ENCODE measurements at regions not wholly inside any gene's neighbourhood (a gene's known extent, or its start where the extent isn't known, plus 50 kb on each side); places are given as distances from the start of the nearest gene placed in this dataset.
A peak's percentile ranks its signal among the peaks of the same experiment; 100 is the strongest.

DNA sequence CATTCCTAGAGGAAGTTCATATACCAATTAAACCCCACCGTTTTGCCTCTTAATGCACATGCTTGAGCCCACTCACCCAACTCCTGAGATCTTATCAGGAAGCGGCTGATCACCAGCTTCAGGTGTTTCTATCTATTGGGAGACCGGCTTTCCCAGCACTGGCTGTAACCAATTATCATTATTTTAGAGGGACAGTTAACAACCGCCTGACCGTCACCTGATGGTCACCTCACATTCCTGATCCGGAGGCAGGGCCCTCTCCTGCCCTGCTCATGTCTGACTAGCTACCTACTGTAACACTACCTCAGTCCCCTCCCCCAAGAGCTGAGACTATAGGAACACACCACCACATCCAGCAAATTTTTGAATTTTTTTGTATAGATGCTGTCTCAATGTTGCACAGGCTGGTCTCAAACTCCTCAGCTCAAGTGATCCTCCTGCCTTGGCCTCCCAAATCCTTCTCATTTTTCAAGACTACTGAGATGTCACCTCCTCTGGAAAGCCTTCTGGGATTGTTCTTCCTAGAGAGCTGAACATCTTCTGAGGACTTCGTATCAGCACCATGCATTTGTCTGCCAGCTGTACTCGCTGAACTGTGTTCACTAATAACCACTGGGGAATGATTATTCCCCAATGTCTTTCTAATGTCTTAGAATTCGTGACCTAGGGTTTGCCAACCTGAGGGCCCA is 84.8 kb downstream of the LSM3 start:
- no peaks in the 10 kb centered on the region for H3K4me1 ChIP-seq (replicated peaks in 1 of 2)
- WGBS, 4 donors, result 87 to 92% (median 90%) methylated on average over 9 of the region's 9 CpGs
- no peaks in the 10 kb centered on the region for H3K27me3 ChIP-seq
- no peaks in the 10 kb centered on the region for H3K9me3 ChIP-seq (replicated peaks in 1 of 3)
- intact Hi-C loops (cut with DNase I), result loop anchor here (5.0 kb wide), 2 partner anchors 204 to 284 kb away; no protein-coding TSS in a partner anchor
- TF ChIP-seq CTCF (IDR thresholded peaks at IDR 0.05) (no peak), POLR2A (IDR thresholded peaks at IDR 0.05) (no peak)
- no peak for DNase-seq
- H3K36me3 ChIP-seq (replicated peaks in 1 of 2), result no peaks in the 10 kb centered on the region
- no peak overlapping the region for H3K4me3 ChIP-seq
- no peak overlapping the region for H3K27ac ChIP-seq

GRCh38 chr3:14265246-14265962 is 86.8 kb downstream of the LSM3 start:
- H3K4me1 ChIP-seq (replicated peaks in 1 of 2), result no peaks in the 10 kb centered on the region
- no peaks in the 10 kb centered on the region for H3K9me3 ChIP-seq (replicated peaks in 1 of 3)
- H3K36me3 ChIP-seq (replicated peaks in 1 of 2), result no peaks in the 10 kb centered on the region
- intact Hi-C loops (cut with DNase I), result no loop called here
- H3K27me3 ChIP-seq, result no peaks in the 10 kb centered on the region
- WGBS, 4 donors, result 60 to 74% (median 67%) methylated on average over 9 to 11 of the region's 11 CpGs
- H3K27ac ChIP-seq, result no peak overlapping the region
- DNase-seq, result peak in 2 of 7 donors; percentile 15 to 36
- no peak overlapping the region for H3K4me3 ChIP-seq
- TF ChIP-seq CTCF (IDR thresholded peaks at IDR 0.05) (no peak), POLR2A (IDR thresholded peaks at IDR 0.05) (no peak)

DNA sequence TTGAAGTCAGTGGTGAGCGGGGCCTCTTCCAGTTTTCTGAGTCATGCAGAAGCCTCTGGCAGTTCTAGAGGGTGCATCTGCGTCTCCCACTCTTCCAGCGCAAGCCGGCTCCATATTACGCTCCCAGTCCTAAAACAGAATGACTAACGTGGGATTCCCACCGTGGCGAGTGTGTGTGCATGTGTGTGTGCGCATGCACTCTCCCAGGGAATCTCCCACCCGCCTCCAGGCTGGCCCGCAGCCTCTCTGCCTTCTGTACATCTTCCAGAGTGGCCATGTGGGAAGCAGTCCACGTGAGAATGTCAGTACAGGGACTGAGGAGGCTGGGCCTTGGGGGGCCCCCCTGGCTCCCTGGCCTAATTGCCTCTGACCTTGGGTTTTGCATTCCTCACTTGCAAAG is 87.7 kb downstream of the LSM3 start:
- DNase-seq, result no peak
- Histone ChIP-seq H3K9me3 (replicated peaks in 1 of 3) (no peaks in the 10 kb centered on the region), H3K36me3 (replicated peaks in 1 of 2) (no peaks in the 10 kb centered on the region), H3K4me1 (replicated peaks in 1 of 2) (no peaks in the 10 kb centered on the region), H3K4me3 (no peak overlapping the region), H3K27ac (no peak overlapping the region), H3K27me3 (no peaks in the 10 kb centered on the region)
- no peak for TF ChIP-seq POLR2A (IDR thresholded peaks at IDR 0.05)
- 64 to 80% (median 79%) methylated on average over 11 to 12 of the region's 12 CpGs for WGBS, 4 donors
- intact Hi-C loops (cut with DNase I), result no loop called here

GRCh38 chr3:14267976-14268375 is 89.4 kb downstream of the LSM3 start:
- no peak for DNase-seq
- WGBS, 4 donors, result 70 to 84% (median 77%) methylated on average over 4 to 5 of the region's 5 CpGs
- Histone ChIP-seq H3K9me3 (replicated peaks in 1 of 3) (no peaks in the 10 kb centered on the region), H3K36me3 (replicated peaks in 1 of 2) (no peaks in the 10 kb centered on the region), H3K4me1 (replicated peaks in 1 of 2) (no peaks in the 10 kb centered on the region), H3K27me3 (no peaks in the 10 kb centered on the region), H3K4me3 (no peak overlapping the region), H3K27ac (no peak overlapping the region)
- TF ChIP-seq CTCF (IDR thresholded peaks at IDR 0.05), result no peak
- no peak for TF ChIP-seq POLR2A (IDR thresholded peaks at IDR 0.05)
- intact Hi-C loops (cut with DNase I), result no loop called here
